Tibial nerve (tissue), 3 donors: ENCODE measurements at regions not wholly inside any gene's neighbourhood (a gene's known extent, or its start where the extent isn't known, plus 50 kb on each side); places are given as distances from the start of the nearest gene placed in this dataset.

Source experiments
- POLR2A ChIP-seq, 2 donors: fragments of 450-650 bp; IDR thresholded peaks; one replicate each; pipeline ENCODE4 v1.6.1; 2017; ENCODE audit warnings: antibody characterized with exemption in 2 of 2, mild to moderate bottlenecking in 2 of 2, moderate library complexity in 2 of 2
- TF ChIP-seq, protein P1 (sequence below), 5 experiments: fragments of 200-600 bp in 3 of 5; fragments of 450-650 bp in 2 of 5; sonication (generic) in 3 of 5; IDR thresholded peaks; one replicate each; pipeline ENCODE4 v1.5.1; 2016 to 2019; ENCODE audit warnings: antibody characterized with exemption in 5 of 5, mild to moderate bottlenecking in 3 of 5, moderate library complexity in 2 of 5

- no peak for TF ChIP-seq POLR2A (IDR thresholded peaks at IDR 0.05)
- TF ChIP-seq, protein P1, sequence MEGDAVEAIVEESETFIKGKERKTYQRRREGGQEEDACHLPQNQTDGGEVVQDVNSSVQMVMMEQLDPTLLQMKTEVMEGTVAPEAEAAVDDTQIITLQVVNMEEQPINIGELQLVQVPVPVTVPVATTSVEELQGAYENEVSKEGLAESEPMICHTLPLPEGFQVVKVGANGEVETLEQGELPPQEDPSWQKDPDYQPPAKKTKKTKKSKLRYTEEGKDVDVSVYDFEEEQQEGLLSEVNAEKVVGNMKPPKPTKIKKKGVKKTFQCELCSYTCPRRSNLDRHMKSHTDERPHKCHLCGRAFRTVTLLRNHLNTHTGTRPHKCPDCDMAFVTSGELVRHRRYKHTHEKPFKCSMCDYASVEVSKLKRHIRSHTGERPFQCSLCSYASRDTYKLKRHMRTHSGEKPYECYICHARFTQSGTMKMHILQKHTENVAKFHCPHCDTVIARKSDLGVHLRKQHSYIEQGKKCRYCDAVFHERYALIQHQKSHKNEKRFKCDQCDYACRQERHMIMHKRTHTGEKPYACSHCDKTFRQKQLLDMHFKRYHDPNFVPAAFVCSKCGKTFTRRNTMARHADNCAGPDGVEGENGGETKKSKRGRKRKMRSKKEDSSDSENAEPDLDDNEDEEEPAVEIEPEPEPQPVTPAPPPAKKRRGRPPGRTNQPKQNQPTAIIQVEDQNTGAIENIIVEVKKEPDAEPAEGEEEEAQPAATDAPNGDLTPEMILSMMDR (IDR thresholded peaks at IDR 0.05) = no peak
Measured at GRCh38 chr20:54928564-54928963, 453.2 kb downstream of the DOK5 start.
